B cell (primary cell): ENCODE measurements at regions not wholly inside any gene's neighbourhood (a gene's known extent, or its start where the extent isn't known, plus 50 kb on each side); places are given as distances from the start of the nearest gene placed in this dataset.

Experiments used
- EZH2 ChIP-seq: IDR thresholded peaks from 2 replicates; pipeline ENCODE4 v1.6.1; 2012; ENCODE audit warnings: borderline replicate concordance, low read depth, mild to moderate bottlenecking, moderate library complexity, low read length; ENCODE audit not compliant: insufficient read depth, poor library complexity, severe bottlenecking
- TF ChIP-seq, protein P1 (sequence below): fragments of 200-600 bp; IDR thresholded peaks from one replicate; pipeline ENCODE4 v1.8.0; 2022; ENCODE audit warnings: antibody characterized with exemption, mild to moderate bottlenecking

DNA sequence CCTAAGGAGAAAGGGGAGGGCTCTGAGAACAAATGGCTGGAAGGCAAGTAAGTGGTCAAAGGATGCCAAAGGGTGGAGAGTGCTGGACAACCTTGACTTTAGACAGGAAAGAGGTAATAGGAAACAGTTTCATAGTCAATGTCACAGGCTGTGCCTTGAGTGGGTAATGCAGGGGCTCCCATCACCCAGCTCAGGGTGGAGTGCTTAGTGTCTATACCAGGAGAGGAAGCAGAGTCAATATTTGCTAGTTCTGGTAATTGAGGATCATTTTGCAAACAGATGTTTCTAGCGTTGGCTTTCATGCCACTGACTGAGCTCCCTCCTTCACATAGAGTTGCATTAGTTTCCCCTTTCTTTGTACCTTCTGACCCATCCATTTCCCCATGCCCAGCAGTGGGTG lies 64.6 kb upstream of the KL start:
- TF ChIP-seq, protein P1, sequence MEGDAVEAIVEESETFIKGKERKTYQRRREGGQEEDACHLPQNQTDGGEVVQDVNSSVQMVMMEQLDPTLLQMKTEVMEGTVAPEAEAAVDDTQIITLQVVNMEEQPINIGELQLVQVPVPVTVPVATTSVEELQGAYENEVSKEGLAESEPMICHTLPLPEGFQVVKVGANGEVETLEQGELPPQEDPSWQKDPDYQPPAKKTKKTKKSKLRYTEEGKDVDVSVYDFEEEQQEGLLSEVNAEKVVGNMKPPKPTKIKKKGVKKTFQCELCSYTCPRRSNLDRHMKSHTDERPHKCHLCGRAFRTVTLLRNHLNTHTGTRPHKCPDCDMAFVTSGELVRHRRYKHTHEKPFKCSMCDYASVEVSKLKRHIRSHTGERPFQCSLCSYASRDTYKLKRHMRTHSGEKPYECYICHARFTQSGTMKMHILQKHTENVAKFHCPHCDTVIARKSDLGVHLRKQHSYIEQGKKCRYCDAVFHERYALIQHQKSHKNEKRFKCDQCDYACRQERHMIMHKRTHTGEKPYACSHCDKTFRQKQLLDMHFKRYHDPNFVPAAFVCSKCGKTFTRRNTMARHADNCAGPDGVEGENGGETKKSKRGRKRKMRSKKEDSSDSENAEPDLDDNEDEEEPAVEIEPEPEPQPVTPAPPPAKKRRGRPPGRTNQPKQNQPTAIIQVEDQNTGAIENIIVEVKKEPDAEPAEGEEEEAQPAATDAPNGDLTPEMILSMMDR = no peak
- no peak for TF ChIP-seq EZH2
